Left ventricle myocardium inferior (tissue), 1 donor: ENCODE measurements at regions not wholly inside any gene's neighbourhood (a gene's known extent, or its start where the extent isn't known, plus 50 kb on each side); places are given as distances from the start of the nearest gene placed in this dataset.

Source experiments
- DNase-seq: peaks from one replicate; pipeline ENCODE4 v3.0.0-alpha.2; 2020
- H3K27ac ChIP-seq: fragments of 200-600 bp; replicated peaks from 2 replicates; pipeline ENCODE4 v1.8.0; 2021
- H3K27me3 ChIP-seq: fragments of 200-600 bp; 2 replicates; pipeline ENCODE4 v1.8.0; 2021; ENCODE audit warnings: low read depth
- H3K36me3 ChIP-seq: fragments of 200-600 bp; 2 replicates; pipeline ENCODE4 v1.8.0; 2021
- H3K4me1 ChIP-seq: fragments of 200-600 bp; 2 replicates; pipeline ENCODE4 v1.8.0; 2021
- H3K4me3 ChIP-seq: fragments of 200-600 bp; 2 replicates; pipeline ENCODE4 v1.8.0; 2021; ENCODE audit warnings: mild to moderate bottlenecking, moderate library complexity
- H3K9me3 ChIP-seq: fragments of 200-600 bp; replicated peaks from 2 replicates; pipeline ENCODE4 v1.8.0; 2021
- CTCF ChIP-seq: fragments of 200-600 bp; IDR thresholded peaks from 2 replicates; pipeline ENCODE4 v1.8.0; 2021; ENCODE audit warnings: antibody characterized with exemption, mild to moderate bottlenecking, borderline replicate concordance
- intact Hi-C: fragments of 100-400 bp; cut with micrococcal nuclease; formaldehyde crosslinking; loops from one replicate; pipeline ENCODE4 v1.11.0; 2022
- donor health status: DM: no; HTN: yes; CAD: no; lungs with severe emphysema.

DNA sequence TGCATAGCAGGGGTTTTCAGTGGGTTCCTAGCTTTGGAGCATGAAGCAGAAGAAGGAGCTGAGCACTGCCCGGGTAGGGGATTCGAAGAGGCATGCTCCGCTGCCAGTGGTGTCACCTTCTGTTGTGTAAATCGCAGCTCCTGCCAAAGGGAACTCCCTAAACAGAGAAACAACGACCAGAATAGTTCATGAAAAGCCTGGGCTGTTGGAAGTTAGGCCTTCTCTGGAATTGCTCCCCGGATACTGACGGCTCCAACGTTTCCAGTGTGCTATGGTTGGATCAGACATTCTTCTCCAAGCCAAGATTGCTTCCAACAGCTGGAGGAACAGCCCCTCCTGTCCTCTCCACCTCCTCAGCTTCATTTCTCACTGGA is 546.0 kb upstream of the FZD8 start:
- H3K36me3 ChIP-seq = no peaks in the 10 kb centered on the region
- peak; percentile 19 for DNase-seq
- no peak for TF ChIP-seq CTCF
- peak overlapping the region; percentile 71 for H3K27ac ChIP-seq
- peaks cover 29% of the 10 kb centered on the region for H3K9me3 ChIP-seq
- H3K4me1 ChIP-seq = peaks cover 17% of the 10 kb centered on the region
- intact Hi-C loops = no loop called here
- H3K4me3 ChIP-seq = no peak overlapping the region
- H3K27me3 ChIP-seq = no peaks in the 10 kb centered on the region

GRCh38 chr10:36187380-36188079 is 545.4 kb upstream of the FZD8 start:
- H3K9me3 ChIP-seq = peaks cover 24% of the 10 kb centered on the region
- no peak for TF ChIP-seq CTCF
- H3K36me3 ChIP-seq = no peaks in the 10 kb centered on the region
- peak; percentile 30 for DNase-seq
- H3K27ac ChIP-seq = peak overlapping the region; percentile 71
- H3K4me1 ChIP-seq = peaks cover 23% of the 10 kb centered on the region
- intact Hi-C loops = no loop called here
- H3K4me3 ChIP-seq = no peak overlapping the region
- no peaks in the 10 kb centered on the region for H3K27me3 ChIP-seq

DNA sequence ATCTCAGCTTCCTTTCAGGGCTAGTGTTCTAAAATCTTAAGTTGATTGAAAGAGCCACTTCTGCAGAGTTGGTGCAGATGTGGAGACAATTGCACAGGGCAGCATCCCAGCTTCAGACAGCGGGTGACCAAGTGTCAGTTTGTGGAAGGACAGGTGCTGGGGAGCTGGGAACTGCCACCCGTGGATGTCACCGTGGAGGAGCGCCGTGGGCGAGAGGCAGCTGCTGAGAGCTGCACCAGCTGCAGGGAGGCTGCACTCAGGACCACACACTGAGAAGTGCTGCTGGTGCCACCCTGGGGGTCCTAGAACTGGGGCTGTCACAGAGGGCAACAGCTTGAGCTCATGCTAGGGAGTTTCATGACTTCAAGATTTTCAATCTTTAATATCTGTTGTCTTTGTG is 543.0 kb upstream of the FZD8 start:
- peaks cover 39% of the 10 kb centered on the region for H3K4me1 ChIP-seq
- intact Hi-C loops = no loop called here
- H3K27me3 ChIP-seq = no peaks in the 10 kb centered on the region
- H3K27ac ChIP-seq = no peak overlapping the region
- H3K9me3 ChIP-seq = no peaks in the 10 kb centered on the region
- H3K4me3 ChIP-seq = no peak overlapping the region
- no peak for TF ChIP-seq CTCF
- H3K36me3 ChIP-seq = no peaks in the 10 kb centered on the region
- DNase-seq = no peak

- no peak for DNase-seq
- H3K27ac ChIP-seq = no peak overlapping the region
- H3K9me3 ChIP-seq = peaks cover 6% of the 10 kb centered on the region
- H3K4me3 ChIP-seq = no peak overlapping the region
- intact Hi-C loops = no loop called here
- no peaks in the 10 kb centered on the region for H3K27me3 ChIP-seq
- no peaks in the 10 kb centered on the region for H3K36me3 ChIP-seq
- H3K4me1 ChIP-seq = peaks cover 39% of the 10 kb centered on the region
- TF ChIP-seq CTCF = no peak
Observed at GRCh38 chr10:36183726-36184125, 541.6 kb upstream of the FZD8 start.

GRCh38 chr10:36183056-36183455 is 541.0 kb upstream of the FZD8 start:
- Histone ChIP-seq H3K27me3 (no peaks in the 10 kb centered on the region), H3K36me3 (no peaks in the 10 kb centered on the region), H3K4me3 (no peak overlapping the region), H3K4me1 (peaks cover 37% of the 10 kb centered on the region), H3K27ac (no peak overlapping the region), H3K9me3 (peaks cover 6% of the 10 kb centered on the region)
- no peak for DNase-seq
- intact Hi-C loops = no loop called here
- TF ChIP-seq CTCF = no peak
